ENCODE measurements at regions not wholly inside any gene's neighbourhood (a gene's known extent, or its start where the extent isn't known, plus 50 kb on each side); places are given as distances from the start of the nearest gene placed in this dataset.

GRCh38 chr13:62920159-62920558, 1504.5 kb upstream of the PCDH20 start:
- TF ChIP-seq GATA2 (IDR thresholded peaks at IDR 0.05; ENCODE audit: low read depth, low read length), result no peak
- no peak for TF ChIP-seq GATA3 (IDR thresholded peaks at IDR 0.05; ENCODE audit: low read depth, low read length)
